NCI-H748 (cell line): ENCODE measurements at regions not wholly inside any gene's neighbourhood (a gene's known extent, or its start where the extent isn't known, plus 50 kb on each side); places are given as distances from the start of the nearest gene placed in this dataset.

ENCODE experiments used
- DNase-seq: peaks from one replicate; lab custom pipeline; 2025; ENCODE audit not compliant: unreplicated experiment; lab: John Stamatoyannopoulos, UW

DNA sequence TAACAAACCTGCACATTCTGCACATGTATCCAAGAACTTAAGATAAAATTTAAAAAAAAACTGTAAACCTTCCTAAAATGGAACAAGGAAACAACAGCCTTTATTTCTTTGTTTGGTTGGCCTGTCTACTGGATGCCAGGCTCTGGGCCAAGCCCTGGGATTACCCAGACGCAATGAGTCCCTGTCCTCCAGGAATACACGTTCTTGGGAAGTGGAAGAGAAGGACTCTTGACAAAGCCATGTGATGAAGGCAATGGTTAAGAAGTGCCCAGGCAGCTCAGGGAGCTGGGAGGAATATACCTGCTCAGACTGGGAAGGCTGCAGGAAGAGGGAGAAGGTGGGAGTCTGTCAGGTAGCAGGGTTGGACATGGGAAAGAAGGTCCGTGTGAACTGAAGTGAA is 115.4 kb downstream of the AXIN2 start:
- DNase-seq: no peak

DNA sequence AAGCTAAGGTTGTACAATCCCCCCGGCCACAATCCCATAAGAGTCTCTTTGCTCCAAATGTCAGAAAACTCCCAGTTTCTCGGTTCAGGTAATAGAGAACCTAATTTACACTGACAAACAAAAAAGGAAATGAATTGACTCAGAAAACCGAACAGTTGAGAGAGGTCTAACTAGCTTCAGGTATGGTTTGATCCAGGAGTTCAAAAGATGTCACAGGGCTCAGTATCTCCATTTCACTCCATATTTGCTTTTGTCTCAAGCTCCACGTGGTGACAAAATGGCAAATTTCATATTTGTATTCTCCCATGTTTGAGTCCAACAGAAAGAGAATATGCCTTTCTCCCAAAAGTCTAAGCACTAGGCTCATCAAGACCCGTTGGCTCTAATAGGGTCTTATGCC is 117.4 kb downstream of the AXIN2 start:
- DNase-seq: no peak

DNA sequence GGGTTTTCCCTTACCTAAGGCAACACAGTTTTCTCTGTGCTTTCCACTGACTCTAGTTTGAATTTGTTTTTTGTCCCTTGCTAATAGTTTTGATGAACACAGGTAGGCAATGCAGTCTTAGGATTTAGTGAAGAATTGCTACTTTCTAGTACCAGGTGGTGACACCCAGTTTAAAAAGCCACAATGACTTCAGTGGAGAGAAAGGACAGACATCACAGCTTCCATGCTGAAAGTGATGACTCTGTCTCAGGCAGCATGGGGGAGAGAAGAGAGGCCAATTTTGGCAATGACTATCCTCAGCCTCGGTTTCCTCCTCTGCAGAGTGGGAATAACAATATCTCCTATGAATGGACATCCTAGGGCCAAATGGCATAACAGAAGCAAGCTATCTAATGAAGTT is 118.8 kb downstream of the AXIN2 start:
- DNase-seq: no peak

DNA sequence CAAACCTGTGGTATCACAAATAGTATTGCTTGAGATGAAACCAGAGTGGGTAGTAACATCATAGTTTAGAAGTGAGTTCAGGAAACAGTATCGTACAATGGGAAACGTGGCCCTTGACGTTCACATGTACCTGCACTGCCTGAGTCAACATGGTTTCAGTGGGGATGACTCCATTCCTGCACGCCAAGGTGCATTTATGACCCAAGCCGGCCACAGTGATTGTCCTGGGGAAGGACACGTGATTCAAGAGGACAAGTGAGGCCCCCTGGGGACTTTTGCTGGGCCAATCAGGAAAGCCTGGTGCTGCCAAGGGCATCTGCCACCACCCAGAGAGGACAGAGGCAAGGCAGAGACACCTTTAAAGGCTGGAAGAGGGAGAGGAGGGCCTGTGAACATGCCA is 119.2 kb downstream of the AXIN2 start:
- no peak for DNase-seq

DNA sequence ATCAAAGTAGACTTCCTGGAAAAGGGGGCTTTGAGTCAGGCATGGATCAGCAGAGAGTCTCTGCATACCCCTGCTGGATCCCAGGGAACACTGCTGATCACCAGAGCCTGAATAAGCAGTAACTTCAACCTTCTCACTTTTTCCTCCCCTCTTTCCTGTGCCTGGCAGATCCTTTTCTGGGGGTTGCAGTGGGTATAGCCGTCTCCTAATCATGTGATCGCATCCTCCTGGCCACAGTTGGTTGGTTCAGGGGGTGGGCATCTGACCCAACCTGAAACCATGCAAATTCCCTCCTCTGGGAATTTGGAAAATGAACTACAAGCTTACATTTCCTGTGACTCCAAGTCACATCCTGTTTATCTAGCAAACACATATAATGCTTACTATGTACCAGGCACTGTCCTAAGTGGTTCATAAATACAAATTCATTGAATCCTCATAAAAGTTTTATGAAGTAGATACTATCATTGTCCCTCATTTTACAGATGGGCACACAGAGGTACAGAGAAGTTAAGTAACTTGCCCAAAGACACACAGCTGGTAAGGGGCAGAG is 120.3 kb downstream of the AXIN2 start:
- no peak for DNase-seq

DNA sequence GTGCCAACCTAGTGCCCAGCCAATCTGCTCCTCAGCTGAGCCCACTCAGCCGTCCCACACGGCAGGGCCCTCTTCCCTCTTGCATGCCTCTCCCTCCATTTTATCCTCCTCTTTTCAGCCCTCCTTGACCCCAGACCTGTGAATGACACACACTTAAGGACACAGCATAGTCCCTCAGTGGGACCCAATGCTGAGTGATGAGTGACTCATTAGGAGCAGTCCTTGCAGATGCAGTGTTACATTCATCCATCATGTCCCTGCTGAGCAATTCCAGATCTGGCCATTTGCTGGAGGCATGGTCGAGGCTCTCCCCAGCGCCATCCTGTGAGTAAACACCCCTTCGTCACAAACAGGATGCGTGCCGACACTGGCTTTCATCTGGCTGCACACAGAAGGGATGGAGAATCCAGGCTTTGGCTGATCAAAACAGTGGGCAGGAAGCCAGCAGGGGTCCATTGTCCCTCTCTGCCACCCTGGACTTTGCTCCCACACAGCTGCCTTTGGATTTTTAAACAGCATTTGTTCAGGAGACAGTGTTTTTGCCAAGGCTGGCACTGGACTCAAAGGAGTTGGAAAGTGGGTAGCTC is 122.6 kb downstream of the AXIN2 start:
- DNase-seq: peak; percentile 16

DNA sequence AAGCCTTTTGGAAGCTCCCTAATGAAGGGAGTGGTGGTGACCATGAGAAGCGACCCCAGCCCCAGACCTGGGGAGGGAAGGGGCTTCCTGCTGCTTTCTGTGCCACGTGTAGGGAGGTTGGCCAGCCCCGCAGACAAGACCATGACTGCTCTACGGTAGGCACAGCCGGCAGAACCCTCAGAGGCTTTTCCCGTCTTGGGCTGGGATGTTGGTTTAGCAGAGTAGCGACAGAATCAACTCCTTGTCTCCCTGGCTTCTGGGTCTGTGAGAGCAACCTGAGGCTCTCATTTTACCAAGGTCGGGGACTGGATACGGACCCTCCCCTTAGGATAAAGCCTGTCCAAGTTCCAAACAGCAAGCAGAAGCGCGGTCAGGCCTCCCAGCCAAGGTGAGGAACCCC is 123.3 kb downstream of the AXIN2 start:
- no peak for DNase-seq

DNA sequence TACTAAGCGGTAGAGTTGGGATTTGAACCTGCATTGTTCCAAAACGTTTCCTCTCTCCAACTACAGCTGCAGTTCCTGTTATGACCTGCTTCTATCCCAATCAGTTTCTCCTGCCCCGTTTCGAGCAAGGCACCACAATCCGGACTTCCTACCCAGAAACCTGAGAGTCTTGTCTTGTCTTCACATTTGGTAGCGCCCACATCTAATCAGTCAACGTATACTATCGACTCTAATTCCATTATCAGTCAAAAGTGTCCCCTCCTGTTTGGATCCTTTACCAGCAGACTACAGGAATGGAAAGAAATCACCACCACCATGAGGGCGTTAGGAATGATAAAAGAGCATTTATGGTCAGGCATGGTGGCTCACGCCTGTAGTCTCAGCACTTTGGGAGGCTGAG is 124.6 kb downstream of the AXIN2 start:
- DNase-seq: no peak

DNA sequence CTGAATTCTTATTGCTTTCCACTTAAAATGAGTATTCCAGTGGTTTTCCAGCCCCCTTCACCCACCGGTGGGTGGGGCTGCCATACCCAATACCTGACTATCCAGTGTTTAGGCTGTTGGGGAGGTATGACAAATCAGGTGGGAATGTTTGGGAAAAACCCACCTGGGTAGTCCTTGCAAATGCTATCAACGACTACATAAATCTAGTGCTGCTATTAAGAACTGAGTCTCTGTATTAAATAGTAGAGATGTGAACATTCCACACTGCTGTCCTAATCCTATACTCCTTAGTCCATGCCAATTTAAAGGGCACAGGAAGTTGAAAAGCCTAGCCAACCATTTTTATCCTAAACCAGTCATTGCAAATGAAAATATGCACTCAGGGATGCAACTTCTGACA is 126.6 kb downstream of the AXIN2 start:
- no peak for DNase-seq

DNA sequence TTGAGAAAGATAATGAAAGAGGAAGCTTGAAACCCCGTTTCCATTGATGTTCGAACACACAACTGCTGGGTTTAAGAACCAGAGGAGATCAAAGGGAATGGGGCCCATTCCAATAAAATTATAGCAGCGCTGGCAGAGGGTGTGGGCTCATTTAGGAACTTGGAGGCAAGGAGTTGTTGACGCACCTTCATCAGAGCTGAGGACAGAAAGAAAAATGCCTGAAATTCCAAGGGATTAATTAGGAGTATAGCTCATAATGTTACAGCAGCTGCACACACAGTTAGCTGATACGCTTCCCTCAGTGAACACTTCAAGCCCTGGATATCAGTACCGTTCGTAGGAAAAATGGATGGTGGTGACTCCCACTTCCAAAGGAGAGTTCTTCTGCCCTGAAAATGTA is 127.2 kb downstream of the AXIN2 start:
- DNase-seq: no peak

DNA sequence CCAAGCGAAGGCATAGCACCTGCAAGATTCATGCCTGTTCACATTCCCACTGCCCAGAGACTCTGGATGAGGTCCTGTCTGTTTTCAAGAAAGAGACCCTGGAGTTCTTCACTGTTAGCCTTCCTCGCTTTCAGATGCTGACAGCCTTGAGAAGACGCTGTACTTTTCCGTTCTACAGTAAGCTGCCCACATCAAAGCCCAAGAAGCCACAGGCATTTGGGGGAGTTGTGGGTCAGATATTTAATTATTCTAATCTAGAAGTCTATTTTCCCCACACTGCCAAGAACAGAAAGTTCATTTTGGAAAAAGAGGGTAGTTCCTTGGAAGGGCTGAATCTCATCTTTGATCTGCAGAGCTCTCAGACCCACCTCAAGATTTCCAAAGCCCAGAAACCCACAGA is 127.9 kb downstream of the AXIN2 start:
- no peak for DNase-seq

DNA sequence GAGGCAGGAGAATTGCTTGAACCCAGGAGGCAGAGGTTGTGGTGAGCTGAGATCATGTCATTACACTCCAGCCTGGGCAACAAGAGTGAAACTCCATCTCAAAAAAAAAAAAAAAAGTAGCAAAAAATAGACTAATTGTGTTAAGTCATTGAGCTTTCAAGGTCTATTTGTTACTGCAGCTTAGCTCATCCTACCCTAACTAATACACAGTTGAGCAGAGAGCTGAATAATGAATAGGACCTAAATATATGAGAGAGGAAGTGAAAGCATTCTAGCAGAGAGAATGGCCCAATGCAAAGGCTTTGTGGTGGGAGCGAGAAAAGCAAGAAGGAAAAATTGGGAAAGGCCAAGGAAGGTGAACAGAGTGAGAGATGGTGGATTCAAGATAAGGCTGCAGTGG is 128.3 kb downstream of the AXIN2 start:
- DNase-seq: no peak

DNA sequence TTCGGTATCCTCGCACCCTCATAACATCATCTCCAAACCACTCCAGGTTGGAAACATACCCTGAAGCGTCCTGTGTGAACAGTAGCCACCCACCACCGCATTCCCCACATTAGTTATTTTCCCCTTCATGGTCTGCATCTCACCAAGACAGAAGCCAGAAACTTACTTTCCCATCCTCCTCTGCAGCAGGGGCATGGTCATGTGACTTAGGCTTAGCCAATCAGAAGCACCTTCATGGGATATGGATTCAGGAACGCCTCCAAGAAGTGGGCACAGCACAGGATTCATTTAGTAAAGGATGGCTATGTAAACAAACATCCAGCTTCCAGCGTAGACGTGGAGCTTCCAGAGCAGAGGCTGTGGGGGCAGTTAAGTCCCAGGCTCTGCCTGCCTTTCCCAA is 130.3 kb downstream of the AXIN2 start:
- no peak for DNase-seq

DNA sequence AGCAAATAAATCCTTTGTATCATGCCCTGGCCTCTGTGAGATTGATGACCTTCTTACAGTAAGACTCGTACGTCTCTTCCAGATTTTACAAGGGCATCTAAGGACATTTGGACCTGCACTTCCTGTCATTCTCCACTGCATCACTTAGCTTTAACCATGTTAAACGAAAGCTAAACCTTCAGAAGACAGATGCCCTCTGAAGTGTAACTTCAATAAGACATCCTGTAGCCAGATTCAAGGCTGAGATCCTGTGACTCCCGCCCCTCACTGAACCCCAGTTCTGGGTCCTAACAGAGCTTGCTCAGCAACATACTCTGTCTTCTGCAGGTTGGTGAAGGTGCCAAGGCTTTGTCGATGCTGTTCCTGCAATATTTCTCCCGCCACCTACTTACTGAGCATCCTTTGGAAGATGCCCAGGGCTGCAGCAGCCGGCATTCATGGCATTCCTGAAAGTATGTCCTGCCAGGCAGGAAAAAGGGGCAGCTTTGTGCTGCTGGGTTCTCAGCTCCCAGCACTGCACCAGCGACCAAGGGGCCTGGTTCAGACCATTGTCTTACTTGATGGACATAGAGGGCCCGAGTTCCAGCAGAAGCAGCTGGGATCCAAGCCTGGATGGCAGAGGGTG is 131.1 kb downstream of the AXIN2 start:
- DNase-seq: no peak

DNA sequence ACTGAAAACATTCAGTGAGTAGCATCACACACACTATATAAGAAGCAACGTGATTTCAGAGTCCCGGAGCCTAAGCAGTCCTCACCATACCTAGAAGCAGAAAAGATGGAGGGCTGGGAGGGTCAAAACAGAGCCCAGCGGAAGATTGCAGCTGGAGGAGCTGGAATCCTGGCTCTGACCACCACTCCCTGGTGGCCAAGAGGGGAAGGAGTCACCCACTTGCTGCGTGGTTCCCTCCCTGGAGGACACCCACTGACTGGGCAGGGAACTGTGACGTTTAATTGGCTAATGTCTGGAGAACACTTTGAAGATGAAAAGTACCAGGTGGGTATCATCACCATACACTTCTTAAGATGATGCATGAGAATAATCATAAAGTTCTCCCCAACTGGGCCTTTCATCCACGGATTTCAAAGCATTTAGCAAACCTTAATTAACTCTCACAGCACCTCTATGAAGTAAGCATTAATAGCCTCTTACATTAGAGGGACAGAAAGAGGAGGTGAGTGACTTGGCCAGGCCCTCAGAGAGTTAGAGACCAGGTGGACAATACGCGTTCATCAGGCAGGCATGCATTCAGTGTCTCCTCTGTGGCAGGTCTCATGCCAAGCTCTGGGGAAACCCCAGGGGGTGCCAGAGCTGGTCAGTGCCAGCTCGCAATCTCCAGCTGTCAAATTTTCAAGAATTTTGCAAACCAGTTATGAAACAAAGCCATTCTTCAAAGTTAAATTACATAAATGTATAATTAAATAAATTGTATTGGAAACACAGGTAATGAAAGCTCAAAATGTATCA is 137.9 kb downstream of the AXIN2 start:
- no peak for DNase-seq

DNA sequence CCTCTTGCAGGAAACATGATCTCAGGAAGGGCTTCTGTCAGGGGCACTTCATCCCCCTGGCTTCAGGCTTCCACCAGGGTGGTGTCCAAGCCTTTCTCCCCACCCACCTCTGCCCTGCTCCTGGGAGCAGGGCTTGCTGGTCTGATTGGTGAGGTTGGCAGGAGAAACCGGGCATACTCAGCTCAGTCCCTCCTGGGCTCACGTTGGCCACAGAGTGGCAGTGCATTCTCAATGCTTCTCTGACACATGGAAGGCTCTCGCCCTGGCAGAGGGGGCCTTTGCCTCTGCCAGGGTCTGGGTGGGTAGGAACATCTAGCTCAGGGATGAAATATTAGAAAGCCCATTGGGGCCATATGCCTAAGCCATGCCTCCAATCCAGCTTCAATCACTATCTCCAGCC is 142.8 kb downstream of the AXIN2 start:
- peak; percentile 12 for DNase-seq

DNA sequence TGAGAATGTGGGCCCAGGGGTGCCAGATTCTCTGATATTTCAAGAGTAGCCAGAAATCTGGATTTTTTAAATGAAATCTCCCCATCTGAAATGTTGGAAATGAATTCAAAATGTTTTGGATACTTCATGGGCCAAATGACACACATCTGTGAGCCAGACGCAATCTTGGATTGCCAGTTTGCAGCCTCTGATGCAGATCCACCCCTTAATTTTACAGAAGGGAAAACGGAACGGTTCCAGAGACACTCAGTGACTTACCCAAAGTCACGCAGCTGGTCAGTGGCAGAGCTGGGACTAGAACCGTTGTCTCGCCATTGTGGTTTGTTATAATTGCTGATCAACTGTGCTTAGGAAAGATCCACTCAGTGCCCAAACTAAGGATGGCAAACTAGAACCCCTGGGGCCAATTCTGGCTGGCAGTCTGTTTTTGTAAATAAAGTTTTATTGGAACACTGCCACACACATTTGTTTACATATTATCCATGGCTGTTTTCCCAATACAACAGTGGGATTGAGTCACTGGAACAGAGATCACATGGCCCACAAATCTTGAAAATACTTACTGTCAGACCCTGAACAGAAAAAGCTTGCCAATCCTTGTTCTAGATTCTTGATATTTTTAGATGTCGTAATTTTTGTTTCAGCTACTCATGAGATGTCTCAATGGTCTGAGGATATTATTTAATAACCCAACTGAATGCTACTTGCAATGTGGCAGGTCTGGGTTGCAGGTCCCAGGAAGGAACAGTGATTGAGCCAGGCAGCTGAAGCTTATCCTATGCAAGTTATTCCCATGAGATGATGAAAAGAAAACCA is 143.8 kb downstream of the AXIN2 start:
- DNase-seq: no peak

DNA sequence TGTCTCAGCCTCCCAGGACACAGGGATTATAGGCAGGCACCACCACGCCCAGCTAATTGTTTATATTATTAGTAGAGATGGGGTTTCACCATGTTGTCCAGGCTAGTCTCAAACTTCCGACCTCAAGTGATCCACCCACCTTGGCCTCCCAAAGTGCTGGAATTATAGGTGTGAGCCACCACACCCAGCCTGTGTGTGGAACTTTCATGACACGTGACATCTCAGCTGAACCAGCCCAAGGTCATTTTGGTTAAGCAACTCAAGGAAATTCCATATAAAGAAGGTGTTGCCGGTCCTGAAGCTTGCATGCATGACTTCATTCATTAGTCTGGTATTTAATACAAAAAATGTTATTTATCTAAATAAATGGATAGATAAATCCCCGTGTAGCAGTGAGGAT is 145.5 kb downstream of the AXIN2 start:
- DNase-seq: no peak

DNA sequence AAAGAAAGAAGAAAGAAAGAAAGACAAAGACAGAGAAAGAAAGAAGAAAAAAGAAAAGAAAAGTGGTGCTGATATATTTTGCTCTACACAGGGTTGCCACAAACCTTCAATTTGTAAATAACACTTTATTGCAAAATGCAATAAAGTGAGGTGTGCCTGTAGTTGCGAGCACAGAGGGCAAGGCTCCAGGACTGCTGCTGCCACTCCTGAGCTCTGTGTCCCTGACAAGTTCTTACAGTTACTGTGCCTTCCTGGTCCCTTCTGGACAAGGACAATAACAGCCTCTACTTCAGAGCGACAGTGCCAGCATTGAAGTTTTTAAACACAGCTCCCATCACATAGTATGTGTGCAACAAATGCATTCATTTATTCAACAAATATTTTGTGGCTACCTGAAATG is 148.1 kb downstream of the AXIN2 start:
- DNase-seq: no peak

DNA sequence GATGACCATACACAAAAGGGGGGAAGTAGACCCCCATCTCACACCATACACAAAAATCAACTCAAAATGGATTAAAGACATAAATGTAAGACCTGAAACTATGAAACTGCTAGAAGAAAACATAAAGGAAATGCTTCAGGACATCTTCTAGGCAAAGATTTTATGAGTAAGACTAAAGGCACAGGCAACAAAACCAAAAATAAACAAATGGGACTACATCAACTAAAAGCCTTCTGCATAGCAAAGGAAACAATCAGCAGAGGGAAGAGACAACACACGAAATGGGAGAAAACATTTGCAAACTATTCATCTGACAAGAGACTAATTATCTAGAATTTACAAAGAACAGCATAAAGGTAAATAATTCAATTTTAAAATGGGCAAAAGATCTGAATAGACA is 152.1 kb downstream of the AXIN2 start:
- DNase-seq: no peak

DNA sequence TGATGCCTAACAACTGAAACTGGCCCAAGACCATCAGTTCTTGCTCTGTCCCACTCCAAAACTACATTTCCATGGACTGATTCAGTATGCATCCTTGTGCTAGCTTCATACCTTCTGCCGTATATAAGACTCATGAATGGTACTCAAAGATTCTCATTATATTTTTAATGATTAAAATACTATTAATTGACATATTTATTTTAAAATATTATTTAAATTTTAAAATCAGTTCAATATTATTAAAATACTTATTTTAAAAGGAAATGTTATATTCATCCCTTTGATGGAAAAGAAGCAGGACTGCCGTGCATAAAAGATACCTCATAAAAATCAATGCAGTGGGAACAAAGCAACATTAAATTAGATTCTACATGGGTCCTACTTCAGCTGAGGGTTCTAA is 153.4 kb downstream of the AXIN2 start:
- no peak for DNase-seq
